Coronary artery (tissue), 2 donors: ENCODE measurements at regions not wholly inside any gene's neighbourhood (a gene's known extent, or its start where the extent isn't known, plus 50 kb on each side); places are given as distances from the start of the nearest gene placed in this dataset.

Experiments used
- DNase-seq: peaks from one replicate; pipeline ENCODE4 v3.0.0-alpha.2; 2017; ENCODE audit warnings: low spot score
- H3K27ac ChIP-seq, 2 donors: fragments of 200-600 bp; sonication (generic); one replicate each; pipeline ENCODE4 v1.5.1; 2016 to 2019
- H3K4me3 ChIP-seq: fragments of 200-600 bp; sonication (generic); 2 replicates; pipeline ENCODE4 v1.5.1; 2016; ENCODE audit warnings: mild to moderate bottlenecking, moderate library complexity
- TF ChIP-seq, protein P1 (sequence below): fragments of 200-600 bp; sonication (generic); IDR thresholded peaks from one replicate; pipeline ENCODE4 v1.5.1; 2019; ENCODE audit warnings: antibody characterized with exemption

DNA sequence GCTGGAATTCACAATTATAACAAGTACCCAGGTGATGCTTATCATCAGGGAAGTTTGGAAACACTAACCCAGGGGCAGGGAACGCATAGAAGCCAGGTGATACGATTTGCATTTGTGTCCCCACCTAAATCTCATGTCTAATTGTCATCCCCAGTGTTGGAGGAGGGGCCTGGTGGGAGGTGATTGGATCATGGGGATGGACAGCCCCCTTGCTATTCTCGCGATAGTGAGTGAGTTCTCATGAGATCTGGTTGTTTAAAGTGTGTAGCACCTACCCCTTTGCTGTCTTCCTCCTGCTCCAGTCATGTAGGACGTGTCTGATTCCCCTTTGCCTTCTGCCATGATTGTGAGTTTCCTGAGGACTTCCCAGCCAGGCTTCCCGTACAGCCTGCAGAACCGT is 276.3 kb downstream of the UTP18 start:
- DNase-seq = no peak
- no peak overlapping the region for H3K27ac ChIP-seq
- no peak overlapping the region for H3K4me3 ChIP-seq
- TF ChIP-seq, protein P1, sequence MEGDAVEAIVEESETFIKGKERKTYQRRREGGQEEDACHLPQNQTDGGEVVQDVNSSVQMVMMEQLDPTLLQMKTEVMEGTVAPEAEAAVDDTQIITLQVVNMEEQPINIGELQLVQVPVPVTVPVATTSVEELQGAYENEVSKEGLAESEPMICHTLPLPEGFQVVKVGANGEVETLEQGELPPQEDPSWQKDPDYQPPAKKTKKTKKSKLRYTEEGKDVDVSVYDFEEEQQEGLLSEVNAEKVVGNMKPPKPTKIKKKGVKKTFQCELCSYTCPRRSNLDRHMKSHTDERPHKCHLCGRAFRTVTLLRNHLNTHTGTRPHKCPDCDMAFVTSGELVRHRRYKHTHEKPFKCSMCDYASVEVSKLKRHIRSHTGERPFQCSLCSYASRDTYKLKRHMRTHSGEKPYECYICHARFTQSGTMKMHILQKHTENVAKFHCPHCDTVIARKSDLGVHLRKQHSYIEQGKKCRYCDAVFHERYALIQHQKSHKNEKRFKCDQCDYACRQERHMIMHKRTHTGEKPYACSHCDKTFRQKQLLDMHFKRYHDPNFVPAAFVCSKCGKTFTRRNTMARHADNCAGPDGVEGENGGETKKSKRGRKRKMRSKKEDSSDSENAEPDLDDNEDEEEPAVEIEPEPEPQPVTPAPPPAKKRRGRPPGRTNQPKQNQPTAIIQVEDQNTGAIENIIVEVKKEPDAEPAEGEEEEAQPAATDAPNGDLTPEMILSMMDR = no peak

DNA sequence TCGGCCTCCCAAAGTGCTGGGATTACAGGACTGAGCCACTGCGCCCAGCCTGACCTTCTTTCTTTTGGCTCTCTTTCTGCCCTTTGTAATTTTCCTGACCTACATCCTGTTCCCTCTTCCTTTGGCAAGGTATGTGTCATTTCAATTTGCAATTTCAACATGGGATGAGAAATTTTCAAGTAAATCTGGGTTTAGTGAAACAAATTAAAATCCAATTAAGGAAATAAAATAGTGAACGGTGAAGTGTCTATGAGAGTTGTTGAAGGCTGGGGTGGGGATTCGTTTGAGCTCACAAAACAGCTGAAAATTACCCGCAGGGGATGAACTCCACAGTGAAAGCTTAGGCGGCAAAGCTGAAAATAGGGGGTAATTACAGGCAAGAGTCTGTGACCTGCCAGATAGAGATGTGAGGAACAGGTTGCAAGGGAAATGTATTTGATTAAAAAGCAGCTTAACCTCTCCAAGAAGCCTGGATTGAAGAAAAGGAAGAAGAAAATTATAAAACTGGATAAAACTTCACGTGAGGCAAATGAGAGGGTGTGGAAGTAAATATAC is 277.7 kb downstream of the UTP18 start:
- H3K27ac ChIP-seq = no peak overlapping the region
- TF ChIP-seq, protein P1 = no peak
- no peak overlapping the region for H3K4me3 ChIP-seq
- DNase-seq = no peak

DNA sequence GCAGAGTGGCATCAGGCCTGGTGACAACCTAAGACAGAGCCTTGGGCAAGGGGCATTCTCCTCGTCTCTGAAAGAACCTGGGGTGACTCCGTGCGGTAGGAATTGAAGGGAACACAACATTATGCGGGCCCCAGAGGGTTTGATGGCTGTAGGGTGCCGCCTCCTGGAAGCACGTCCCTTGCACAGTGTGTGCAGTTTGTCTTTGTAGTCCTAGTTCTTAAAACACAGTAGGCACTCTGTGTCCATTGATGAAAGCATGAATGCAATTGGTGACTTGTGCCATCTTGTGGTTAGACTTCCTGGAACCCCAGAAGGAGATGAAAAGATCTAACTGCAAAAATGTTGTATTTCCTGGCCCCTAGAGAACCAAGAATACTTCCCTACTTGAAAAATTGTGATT is 279.8 kb downstream of the UTP18 start:
- TF ChIP-seq, protein P1 = no peak
- Histone ChIP-seq H3K4me3 (no peak overlapping the region), H3K27ac (no peak overlapping the region)
- no peak for DNase-seq

DNA sequence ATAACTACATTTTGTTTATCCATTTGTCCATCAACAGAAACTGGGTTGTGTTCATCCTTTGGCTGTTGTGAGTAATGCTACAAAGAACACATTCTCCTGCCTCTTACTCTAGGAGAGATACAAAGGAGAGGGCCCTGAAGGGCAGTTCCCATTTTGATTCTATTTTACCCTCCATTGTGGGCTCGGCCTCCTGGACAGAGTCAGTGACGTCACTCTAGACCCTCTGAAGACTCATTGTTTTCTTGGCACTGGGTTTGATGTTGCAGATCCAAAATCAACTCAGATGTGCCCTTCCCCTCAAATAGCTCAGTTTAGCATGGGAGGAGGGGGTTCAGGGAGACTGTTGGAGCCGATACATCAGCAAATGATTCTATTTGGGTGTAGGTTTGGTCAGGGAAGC is 280.9 kb downstream of the UTP18 start:
- TF ChIP-seq, protein P1 = no peak
- Histone ChIP-seq H3K27ac (no peak overlapping the region), H3K4me3 (no peak overlapping the region)
- DNase-seq = no peak

DNA sequence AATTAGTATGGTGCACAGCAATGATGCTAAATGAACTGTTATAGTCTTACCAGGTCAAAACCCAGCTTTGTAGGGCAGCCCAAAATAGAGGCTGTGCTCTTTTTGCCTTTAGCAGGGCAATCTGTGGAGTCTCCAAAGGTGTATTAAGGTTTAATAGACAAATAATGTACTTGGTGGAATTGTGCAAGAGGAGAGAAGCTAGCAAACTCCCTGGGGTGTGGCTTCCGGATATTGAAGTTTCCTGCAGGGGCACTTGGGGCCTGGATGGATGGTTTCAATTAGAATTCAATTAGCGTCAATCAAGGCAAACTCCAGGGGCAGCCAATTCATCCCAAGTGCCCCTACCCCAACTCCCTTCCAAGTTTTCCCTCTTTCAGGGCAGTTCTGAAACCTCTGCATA is 285.8 kb downstream of the UTP18 start:
- Histone ChIP-seq H3K27ac (no peak overlapping the region), H3K4me3 (no peak overlapping the region)
- no peak for DNase-seq
- TF ChIP-seq, protein P1 = no peak

DNA sequence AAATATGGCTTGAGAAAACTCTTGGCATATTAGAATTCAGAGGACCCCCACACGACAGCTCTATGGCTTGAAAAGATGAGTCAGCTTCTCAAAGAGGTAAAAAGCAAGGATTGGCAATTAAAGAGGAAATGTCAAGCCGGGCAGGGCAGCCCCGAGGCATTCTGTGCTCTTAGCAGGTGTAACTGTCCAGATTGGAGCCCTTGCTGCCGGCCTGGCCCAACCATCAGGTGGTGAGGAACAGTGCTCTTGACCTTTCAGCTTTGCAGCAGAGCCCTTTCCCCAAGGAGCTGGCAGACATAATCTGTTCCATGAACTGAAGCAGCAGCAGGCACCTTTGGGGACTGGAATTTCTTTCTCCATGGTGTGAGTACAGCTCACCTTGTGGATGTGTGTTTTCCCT is 287.8 kb downstream of the UTP18 start:
- H3K27ac ChIP-seq = no peak overlapping the region
- H3K4me3 ChIP-seq = no peak overlapping the region
- no peak for DNase-seq
- TF ChIP-seq, protein P1 = no peak

DNA sequence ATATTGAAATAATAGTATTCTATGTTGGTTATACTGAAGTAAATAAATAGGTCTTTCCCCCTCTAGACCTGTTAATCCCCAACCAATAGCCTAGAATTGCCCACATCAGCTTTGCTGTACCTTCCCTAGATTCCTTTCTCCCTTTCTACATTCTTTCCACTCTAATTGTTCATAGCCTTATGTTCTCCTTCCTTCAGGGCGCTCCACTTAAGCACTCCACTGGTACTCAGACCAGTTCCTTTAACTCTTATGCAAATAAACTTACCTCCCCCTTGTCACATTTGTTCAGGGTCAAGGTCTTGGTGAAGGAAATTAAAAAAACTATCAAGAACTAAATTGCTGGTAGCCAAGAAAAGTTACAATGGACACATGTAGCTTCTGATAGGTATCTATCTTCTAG is 294.8 kb downstream of the UTP18 start:
- no peak overlapping the region for H3K27ac ChIP-seq
- DNase-seq = no peak
- H3K4me3 ChIP-seq = no peak overlapping the region
- TF ChIP-seq, protein P1 = no peak
